HG03521 (cell line): ENCODE measurements at regions not wholly inside any gene's neighbourhood (a gene's known extent, or its start where the extent isn't known, plus 50 kb on each side); places are given as distances from the start of the nearest gene placed in this dataset.
"Not testable (repeated sequence)": the region's sequence is repeated elsewhere in the genome, so short reads cannot be mapped to it uniquely, and the experiment has no call there.

Source experiments
- ATAC-seq: cut with Tn5 transposase; IDR thresholded peaks from one replicate; pipeline ENCODE4 v1.9.1; 2021; ENCODE audit warnings: mild to moderate bottlenecking, moderate library complexity; ENCODE audit not compliant: unreplicated experiment

- no peak for ATAC-seq
These were observed 647.7 kb upstream of the ITGA1 start for GRCh38 chr5:52139888-52140615.

- no peak for ATAC-seq
These were observed 639.0 kb upstream of the ITGA1 start for GRCh38 chr5:52148679-52149078.

GRCh38 chr5:52150501-52150900 is 637.2 kb upstream of the ITGA1 start:
- ATAC-seq: no peak

- not testable (repeated sequence) for ATAC-seq
These were observed 630.9 kb upstream of the ITGA1 start for GRCh38 chr5:52156809-52157208.

GRCh38 chr5:52165806-52166205 is 621.9 kb upstream of the ITGA1 start:
- not testable (repeated sequence) for ATAC-seq

GRCh38 chr5:52173133-52173532 is 614.6 kb upstream of the ITGA1 start:
- no peak for ATAC-seq

GRCh38 chr5:52177193-52177592 is 610.5 kb upstream of the ITGA1 start:
- no peak for ATAC-seq

- ATAC-seq: no peak
These were observed 606.3 kb upstream of the ITGA1 start for GRCh38 chr5:52181403-52181802.

- ATAC-seq: no peak
These were observed 597.0 kb upstream of the ITGA1 start for GRCh38 chr5:52190737-52191136.

- ATAC-seq: no peak
These were observed 587.9 kb upstream of the ITGA1 start for GRCh38 chr5:52199833-52200232.

GRCh38 chr5:52202256-52202655 is 585.5 kb upstream of the ITGA1 start:
- no peak for ATAC-seq

- no peak for ATAC-seq
These were observed 583.4 kb upstream of the ITGA1 start for GRCh38 chr5:52204310-52204709.
